GM19328 (cell line): ENCODE measurements at regions not wholly inside any gene's neighbourhood (a gene's known extent, or its start where the extent isn't known, plus 50 kb on each side); places are given as distances from the start of the nearest gene placed in this dataset.
"Not testable (repeated sequence)": the region's sequence is repeated elsewhere in the genome, so short reads cannot be mapped to it uniquely, and the experiment has no call there.

ENCODE experiments used
- ATAC-seq: cut with Tn5 transposase; IDR thresholded peaks from one replicate; pipeline ENCODE4 v1.9.1; 2021; ENCODE audit warnings: mild to moderate bottlenecking, moderate library complexity; ENCODE audit not compliant: unreplicated experiment

DNA sequence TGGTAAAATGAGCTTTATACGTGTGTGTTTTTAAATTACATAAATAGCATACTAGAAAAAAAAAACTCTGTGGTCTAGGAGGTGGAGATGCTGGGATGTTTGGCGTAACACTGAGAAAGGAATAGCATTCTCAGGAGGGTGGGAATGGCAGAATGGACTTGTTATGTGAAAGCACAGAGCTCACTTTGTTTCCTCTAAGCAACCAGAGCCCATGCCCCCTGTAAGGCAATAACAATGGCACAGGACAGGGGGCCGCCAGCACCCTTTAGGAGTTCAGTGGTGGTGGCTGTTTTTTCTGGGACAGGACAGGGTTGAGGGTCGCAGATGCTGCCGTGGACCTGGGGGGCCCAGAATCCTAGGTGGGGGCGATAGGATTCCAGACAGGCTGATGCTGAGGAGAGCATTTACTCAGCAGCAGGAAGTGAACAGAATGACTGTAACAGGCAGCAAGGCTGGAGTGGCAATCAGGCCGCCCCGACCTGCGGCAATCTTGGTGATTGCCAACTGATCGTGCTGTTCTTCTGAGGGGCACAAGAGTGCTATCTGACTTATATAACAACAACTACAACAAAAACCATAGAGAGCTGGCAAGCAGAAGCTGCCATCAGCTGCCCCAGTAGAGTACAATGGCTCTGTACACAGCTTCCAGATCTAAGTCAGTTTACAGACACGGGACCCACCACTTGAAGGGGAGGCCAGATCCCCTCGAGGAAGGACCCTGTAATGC lies 160.4 kb downstream of the UACA start:
- ATAC-seq, result no peak

DNA sequence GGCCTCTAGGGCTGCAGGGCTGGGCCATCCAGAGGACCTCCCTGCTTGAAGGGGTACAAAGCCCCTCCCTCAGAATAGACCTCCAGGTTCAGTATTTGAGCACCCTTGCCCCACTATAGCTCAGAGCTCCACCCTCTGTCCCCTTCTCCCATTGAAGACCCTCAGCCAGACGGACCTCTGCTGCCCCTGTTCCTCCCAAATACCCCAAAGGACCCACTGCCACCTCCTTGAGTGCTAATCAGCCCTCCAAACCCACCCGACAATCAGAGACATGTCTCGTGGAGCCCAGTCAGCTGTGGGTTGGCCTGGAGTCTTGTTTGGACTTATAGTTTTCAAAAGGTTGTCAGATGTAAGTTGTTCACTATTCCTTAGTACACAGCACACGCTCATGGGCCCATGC lies 161.1 kb downstream of the UACA start:
- ATAC-seq, result no peak

DNA sequence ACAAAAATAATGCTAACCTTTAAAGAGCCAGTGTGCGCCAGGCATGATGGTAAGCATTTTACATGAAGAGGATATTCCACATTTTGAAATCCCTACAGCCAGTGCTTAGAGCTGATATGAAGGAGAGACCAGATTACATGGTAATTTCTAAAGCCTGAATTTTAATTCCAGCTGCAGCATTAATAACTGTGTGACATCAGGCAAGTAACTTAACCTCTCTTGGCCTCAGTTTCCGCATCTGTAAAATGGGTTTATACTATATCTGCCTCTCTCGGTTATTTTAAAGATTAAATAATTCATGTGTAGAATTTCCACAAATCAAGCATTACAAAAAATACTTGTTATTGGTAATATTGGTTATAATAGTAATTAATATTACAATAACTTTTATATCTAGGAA lies 165.4 kb downstream of the UACA start:
- no peak for ATAC-seq

DNA sequence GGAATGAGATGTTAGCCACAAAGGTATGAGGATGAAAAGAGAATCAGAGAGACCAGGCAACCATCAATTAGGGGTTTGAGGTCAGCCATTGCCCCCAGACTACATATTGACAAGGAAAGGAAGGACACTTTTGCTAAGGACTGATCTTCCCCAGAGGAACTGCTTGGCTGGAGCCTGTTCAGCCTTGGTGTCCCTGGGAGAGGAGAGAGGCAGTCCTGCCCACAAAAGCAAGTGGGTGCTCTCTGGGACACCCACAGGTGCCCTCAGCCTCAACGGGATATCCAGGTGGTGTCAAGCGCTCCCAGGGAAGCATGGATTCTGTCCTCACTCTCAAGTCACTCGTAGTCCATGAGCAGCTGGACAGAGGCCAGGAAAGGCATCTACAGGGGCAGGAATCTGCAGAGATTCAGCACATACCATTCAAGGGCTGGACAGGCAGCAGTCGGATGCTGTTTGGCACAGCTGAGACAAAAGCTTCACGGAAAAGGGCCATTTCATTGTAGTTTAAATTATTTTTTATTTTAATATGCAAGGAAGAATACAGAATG lies 166.2 kb downstream of the UACA start:
- no peak for ATAC-seq

DNA sequence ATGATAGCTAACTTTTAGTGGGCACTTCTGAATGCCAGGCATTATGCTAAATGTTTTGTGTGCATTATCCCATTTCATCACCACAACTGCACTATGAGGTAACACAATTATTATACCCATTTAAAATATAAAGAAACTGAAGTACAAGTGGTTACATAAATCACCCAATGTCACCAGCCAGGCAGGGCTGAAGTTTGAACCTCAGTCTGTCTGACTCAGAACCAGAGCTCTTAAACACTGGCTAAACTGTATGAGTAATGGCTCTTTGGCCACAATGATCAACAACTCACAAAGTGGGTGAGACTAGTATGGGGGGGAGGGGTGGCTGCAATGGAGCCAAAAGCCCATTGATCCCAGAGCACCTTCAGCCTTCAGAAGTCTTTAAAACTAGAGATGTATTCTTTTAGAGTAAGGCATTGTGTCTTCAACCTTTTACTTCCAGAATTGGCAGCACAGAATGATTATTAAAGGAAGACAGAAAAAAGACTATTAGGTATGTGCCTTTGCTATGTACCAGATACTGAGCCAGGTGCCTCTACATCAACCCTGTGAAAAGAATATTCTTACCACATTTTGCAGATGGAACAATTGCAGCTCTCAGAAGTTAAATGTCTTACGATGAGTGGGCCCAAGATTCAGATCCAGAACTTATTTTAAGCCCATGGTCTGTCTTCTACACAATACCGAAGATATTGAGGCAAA lies 166.9 kb downstream of the UACA start:
- no peak for ATAC-seq

DNA sequence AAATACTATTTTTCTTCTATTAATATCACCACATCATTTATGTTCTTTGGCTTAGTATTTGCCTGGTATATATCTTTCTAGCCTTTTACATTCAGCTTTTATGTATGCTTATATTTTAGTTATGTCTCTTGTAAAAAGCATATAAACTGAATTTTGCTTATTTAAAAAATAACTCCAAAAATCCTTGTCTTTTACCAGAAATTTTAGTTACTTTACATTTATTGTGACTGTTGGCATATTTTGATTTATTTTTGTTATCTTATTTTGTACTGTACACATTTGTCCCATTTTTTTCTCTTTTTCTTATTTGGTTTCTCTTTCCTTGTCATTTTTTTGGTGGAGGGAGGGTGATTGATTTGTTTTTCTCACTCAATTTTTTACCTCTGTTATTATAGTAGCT lies 169.6 kb downstream of the UACA start:
- ATAC-seq, result no peak

DNA sequence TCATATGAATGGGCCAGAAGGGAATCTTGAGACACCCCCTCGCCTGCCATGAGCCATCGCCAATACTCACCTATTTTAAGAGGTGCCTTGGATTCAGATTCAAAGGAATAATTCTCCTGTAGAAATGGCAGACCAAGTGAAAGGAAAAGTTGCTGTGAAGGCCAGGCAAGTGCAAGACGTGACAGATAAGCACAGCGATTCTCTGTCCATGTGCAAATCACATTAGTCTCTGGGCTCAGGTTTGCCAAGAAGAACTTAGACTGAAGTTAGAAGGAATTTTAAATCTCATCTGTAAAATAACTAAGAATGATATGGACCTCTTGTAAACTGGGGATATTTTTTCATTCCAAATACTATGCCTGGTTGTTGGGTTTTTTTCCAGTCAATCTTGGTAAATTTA lies 173.6 kb downstream of the UACA start:
- no peak for ATAC-seq

DNA sequence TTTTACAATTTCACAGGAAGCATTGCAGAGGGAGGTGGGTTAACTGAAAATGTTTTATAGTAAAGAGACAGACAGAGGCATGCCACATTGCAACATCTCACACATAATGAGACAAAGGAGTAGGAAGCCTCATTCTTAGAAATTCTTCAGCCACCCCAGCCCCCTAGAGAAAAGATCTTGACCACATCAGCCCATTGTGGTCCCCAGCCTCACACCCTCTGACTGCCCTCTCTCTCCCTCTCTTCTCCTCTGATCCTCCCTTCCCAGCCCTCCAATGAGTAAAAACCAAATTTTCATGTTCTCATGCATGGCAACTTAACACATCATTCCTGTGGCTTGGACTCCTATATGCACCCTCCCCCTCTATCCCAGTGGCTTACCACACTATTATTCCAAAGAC lies 174.1 kb downstream of the UACA start:
- ATAC-seq, result no peak

DNA sequence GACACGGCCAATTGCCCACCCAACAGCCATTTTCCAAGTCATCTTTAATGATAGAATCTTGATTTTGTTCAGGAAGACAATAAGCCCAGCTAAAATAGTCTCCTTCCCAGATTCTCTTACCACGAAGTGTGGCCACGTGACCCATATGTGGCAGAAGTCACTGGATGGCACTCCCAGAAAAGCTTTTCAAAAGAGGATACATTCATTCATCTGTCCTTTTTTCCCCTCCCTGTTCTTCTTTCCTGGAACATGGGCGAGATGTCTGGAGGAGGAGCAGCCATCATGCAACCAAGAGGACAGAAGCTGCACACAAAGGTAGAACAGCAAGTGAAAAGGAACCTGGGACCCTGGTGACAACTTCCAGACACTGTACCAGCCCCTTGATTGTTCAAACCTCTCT lies 174.7 kb downstream of the UACA start:
- ATAC-seq, result no peak

DNA sequence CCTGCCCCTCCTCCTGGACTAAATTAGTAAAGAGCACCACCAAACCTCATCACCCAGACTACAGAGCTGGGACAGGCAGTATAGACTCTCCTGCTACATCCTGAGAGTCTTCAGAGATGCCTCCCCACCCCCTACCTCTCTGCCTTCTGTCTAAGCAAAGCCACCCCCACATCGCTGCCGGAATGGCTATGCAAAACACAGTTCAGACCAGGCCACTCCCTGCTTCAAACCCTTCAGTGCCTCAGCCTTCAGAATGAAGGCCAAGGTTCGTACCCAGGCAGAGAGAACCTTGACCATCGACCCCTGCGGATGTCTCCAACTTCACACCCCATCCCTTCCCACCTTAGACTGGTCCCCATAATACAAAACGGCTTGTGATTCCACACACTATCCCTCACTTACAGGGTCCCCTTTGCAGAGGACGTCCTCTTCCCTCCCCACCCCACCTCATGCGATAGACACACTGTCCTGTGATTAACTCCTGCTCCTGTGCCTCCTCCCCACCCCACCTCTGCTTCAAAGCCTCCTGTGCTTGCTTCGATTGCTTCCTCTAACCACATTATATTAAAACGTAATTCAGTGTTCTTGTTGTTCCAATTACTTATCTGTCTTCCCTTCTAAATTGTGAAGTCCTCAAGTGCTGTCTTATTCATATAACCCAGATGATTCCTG lies 175.3 kb downstream of the UACA start:
- ATAC-seq, result no peak

DNA sequence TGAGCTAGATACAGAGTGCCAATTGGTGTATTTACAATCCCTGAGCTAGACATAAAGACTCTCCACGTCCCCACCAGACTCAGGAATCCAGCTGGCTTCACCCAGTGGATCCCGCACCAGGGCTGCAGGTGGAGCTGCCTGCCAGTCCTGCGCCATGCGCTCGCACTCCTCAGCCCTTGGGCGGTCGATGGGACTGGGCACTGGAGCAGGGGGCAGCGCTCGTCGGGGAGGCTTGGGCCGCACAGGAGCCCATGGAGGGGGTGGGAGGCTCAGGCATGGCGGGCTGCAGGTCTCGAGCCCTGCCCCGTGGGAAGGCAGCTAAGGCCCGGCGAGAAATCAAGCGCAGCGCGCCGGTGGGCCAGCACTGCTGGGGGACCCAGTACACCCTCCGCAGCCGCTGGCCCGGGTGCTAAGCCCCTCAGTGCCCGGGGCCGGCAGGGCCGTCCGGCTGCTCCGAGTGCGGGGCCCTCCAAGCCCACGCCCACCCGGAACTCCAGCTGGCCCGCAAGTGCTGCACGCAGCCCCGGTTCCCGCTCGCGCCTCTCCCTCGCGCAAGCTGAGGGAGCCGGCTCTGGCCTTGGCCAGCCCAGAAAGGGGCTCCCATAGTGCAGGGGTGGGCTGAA lies 176.2 kb downstream of the UACA start:
- ATAC-seq, result not testable (repeated sequence)

DNA sequence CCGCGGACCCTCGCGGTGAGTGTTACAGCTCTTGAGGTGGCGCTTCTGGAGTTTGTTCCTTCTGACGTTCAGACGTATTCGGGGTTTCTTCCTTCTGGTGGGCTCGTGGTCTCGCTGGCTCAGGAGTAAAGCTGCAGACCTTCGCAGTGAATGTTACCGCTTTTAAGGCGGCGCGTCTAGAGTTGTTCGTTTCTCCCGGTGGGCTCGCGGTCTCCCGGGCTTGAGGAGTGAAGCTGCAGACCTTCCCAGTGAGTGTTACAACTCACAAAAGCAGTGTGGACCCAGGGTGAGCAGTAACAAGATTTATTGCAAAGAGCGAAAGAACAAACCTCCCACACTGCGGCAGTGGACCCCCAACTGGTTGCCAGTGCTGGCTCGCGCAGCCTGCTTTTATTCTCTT lies 177.1 kb downstream of the UACA start:
- no peak for ATAC-seq

DNA sequence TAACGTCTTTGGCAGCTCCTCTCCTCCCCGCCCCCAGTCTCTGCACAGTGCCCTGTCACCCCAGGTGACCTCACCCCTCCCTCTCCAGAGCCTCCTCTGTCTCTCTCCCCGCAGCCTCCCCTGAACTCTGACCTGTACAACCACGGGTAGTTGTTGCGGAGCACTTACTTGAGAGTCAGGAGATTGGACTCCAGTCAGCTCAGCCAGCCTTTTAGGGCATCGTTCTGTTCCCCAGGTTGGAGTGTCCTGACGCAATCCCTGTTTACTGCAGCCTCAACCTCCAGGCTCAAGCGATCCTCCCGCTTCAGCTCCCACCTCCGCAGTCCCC lies 177.7 kb downstream of the UACA start:
- no peak for ATAC-seq

DNA sequence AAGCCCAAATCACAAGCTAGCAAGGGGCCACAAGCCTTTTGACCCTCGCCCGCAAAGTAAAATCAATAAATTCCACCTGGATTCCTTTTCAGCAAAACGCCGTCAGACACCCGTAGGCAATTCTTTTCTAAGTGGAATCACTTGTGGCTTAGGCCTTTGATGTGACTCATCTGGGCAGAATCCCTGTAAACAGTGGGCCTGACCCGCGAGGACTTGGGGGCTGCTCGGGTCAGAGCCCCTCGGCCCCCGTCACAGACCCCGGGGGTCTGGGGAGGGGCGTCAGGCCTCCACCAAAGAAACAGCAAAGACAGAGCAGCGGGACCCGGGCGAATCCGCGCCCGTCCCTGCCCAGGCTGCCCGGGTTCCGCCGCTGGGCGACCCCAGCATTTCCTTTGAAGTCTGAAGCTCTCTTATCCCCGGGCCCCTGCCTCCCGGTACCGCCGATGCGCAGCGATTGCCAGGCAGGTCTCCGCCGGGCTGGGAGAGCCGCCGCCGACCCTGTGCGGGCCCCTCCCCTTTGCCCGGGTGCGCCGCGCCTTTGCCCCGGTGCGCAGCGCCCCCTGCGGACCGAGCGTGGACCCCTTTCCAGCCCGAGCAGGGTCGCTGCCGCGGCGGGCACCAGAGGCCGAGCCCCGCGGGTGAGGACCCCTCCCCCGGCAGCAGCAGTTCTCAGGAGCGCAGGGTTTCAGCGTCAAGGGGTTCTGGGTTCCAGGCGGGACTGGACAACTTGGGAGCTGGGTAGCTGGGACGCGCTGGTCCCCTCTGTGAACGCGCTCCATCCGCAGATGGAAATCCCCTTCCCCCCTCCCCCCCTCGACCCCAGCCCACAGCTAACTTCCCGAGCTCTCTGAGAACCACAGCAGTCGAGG lies 178.3 kb downstream of the UACA start:
- no peak for ATAC-seq

DNA sequence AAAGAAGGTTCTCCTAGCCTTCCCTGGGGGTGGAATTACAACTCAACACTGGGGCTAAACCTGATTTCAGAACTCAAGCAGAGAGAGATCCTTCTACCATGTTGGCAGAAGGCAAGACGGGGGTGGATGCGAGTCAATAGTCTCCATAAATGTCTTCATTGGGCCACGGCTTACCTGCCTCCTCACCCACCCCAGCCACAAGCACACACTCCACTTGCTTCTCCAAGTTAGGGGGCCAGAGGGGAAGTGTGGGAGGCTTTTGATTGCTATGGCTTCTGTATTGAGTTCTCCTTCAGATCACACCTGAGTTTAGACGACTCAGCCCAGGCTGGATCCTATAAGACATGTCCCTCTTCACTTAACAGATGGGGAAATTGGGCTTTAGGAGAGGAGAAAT lies 178.9 kb downstream of the UACA start:
- ATAC-seq, result no peak

DNA sequence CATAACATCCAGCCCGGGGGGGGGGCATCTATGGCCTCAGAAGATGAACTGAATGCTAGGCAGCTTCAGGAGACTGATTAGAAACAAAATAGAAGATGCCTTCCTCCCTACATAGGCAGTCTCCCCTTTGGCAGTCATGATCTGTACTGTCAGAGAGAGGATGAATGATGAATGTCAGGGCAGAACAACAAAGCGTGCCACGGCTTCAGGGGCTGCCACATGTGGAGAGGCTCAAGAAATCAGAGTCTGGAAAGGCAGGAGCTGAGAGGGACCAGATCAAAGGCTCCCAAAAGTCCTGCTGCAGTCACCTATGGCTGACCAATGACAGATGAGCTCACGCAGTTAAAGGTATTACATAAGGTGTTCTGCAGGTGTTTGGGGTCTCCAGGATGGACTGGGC lies 180.4 kb downstream of the UACA start:
- ATAC-seq, result no peak

DNA sequence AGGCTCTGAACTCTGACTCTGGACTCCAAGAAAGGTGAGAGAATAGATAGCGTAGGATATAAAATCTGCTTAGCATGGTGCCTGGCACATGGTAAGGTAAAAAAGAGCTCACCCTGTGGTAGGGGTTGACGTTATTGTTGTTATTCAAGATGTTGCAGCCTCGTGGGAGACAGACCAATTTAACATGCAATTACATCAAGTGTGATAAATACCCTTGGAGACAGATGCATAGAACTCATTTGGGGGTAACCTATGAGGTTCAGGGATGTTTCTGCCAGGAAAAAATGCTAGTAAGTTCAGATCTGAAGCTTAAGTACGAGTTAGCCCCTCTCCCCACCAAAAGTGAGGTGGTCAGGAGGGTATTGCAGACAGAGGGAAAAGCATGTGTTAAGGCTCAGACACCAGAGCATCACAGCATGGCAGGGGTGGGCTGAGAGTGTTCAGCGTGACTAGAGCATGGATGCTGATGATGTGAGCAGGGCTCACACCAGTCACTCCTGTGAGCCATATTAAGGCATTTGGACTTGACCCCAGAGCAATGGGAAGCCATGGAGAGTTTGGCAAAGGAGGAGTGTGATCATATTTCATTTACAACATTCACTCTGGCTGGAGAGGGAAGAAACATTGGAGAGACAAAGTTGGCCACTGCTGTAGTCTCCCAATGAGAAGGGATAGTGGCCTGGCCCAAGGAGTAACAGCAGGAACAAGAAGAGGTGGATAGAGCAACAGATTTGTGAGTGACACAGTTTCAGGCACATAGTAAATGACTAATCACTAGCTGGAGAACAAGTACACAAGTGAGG lies 181.0 kb downstream of the UACA start:
- no peak for ATAC-seq

DNA sequence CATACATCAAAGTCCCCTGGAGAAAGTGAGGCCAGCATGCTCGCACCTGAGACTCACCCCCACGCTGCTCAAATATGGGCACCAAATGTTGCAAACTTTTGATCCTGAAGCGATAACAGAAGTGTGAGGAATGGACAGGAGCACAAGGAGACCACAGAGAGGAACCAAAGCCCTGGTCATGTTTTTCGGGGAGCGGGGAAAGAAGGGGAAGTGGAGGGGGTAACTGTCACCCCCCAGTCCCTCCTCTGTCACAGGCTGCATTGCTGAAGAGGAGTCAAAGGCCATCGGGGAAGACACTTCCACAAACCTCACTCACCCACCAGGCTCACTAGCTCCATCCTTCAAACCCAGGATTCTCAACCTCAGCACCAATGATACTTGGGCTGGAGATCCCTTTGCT lies 182.4 kb downstream of the UACA start:
- ATAC-seq, result no peak

DNA sequence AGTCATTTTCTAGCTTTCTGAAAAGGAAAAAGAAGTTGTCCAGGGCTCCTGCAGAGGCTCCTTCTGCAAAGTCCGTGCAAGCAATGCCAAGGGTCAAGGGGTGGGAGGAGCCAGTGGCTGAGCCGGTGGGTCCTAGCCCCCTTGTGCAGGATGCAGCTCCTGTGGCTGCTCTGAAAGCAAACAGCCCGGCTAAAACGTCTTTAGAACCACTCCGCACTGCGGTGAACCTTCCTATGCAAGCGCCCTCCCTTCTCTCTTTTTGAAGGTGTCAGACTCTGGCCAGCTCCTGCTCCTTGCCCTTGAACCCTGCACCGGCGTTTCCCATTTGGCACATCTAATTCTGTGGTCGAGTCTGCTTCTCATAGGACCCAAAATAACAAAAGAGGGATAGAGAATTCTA lies 183.1 kb downstream of the UACA start:
- no peak for ATAC-seq

DNA sequence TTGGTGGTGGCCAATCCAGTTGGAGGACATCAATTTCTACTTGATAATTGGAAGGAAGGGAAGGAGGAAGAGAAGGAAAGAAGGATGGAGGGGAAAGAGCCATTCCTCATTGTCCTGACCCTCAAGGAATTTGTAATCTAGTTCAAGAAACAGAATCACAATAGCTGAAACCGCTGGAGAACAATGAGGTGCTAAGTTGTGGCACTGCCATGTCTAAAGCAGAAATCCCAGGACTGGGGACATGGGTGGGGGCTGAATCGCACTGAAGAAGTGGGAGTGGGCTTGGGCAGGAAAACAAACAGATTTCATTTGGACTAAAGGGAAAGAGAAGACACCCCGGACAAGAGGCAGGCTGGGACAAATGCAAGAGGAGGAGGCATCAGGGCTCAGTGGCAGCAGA lies 183.6 kb downstream of the UACA start:
- ATAC-seq, result no peak
